ENCODE measurements at regions not wholly inside any gene's neighbourhood (a gene's known extent, or its start where the extent isn't known, plus 50 kb on each side); places are given as distances from the start of the nearest gene placed in this dataset.
"Not testable (repeated sequence)": the region's sequence is repeated elsewhere in the genome, so short reads cannot be mapped to it uniquely, and the experiment has no call there.

DNA sequence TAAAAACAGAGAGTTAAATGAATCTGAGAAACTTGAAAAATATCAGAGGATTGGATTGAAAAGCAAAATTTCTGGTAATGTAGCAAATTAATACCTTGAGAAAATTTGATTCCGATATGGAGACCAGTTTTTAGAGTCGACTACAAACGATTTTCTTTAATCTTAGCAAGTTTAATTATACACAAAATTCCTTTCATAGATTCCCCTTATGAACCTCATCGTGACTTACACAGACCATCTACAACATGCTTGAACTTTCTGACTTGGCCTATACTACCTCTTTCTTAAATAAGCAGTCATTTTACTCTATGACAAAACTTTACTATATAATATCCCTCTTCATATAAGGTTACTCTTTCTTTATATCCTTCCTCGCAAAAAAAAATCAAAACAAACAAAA lies 769.6 kb upstream of the CRIM1 start:
- H3K4me3 ChIP-seq, result no peak overlapping the region
- H3K27ac ChIP-seq, result no peak overlapping the region
- DNase-seq (ENCODE audit: low spot score), result no peak
- TF ChIP-seq, protein P1, sequence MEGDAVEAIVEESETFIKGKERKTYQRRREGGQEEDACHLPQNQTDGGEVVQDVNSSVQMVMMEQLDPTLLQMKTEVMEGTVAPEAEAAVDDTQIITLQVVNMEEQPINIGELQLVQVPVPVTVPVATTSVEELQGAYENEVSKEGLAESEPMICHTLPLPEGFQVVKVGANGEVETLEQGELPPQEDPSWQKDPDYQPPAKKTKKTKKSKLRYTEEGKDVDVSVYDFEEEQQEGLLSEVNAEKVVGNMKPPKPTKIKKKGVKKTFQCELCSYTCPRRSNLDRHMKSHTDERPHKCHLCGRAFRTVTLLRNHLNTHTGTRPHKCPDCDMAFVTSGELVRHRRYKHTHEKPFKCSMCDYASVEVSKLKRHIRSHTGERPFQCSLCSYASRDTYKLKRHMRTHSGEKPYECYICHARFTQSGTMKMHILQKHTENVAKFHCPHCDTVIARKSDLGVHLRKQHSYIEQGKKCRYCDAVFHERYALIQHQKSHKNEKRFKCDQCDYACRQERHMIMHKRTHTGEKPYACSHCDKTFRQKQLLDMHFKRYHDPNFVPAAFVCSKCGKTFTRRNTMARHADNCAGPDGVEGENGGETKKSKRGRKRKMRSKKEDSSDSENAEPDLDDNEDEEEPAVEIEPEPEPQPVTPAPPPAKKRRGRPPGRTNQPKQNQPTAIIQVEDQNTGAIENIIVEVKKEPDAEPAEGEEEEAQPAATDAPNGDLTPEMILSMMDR (IDR thresholded peaks at IDR 0.05), result no peak

DNA sequence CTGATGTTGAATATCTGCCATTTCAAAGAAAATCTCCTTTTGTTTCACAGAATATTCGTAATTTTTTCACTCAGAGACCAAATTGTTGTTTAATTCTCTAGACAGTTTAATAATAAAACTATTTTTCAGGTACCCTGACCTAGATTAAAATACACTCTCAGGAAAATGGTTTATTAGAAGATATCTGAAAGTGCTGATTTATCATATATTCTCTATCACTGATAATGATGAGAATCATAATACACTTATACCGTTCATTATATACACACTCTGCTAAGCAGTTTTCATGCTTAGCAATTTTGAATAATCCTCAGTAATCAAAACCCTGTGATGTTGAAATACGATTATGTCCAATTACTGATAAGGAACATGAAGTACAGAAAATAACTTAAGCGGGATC lies 772.9 kb upstream of the CRIM1 start:
- no peak for DNase-seq (ENCODE audit: low spot score)
- TF ChIP-seq, protein P1 (IDR thresholded peaks at IDR 0.05), result no peak
- Histone ChIP-seq H3K4me3 (no peak overlapping the region), H3K27ac (no peak overlapping the region)

DNA sequence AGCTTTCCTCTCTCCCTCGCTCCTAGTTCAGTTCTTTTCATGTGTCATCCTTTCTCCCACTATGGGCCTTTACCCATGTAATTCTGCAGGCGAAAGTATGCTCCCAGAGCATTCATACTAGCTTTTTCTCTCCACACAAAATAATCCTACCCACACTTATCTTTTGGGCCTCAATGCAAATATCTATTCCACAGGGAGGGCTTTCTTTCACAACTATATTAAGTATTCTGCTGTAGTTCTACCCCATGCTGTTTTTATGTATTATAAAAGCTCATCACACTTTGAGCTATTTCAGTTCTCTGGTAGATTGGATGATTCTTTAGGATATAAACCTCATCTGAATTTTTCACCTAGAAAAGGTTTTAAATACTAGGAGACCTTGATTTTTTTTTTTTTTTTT lies 774.6 kb upstream of the CRIM1 start:
- Histone ChIP-seq H3K4me3 (no peak overlapping the region), H3K27ac (no peak overlapping the region)
- DNase-seq (ENCODE audit: low spot score), result no peak
- TF ChIP-seq, protein P1 (IDR thresholded peaks at IDR 0.05), result no peak

DNA sequence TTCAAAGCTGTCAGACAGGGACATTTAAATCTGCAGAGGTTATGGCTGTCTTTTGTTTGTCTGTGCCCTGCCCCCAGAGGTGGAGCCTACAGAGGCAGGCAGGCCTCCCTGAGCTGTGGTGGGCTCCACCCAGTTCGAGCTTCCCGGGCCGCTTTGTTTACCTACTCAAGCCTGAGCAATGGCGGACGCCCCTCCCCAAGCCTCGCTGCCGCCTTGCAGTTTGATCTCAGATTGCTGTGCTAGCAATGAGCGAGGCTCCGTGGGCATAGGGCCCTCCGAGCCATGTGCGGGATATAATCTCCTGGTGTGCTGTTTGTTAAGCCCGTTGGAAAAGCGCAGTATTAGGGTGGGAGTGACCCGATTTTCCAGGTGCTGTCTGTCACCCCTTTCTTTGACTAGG lies 787.0 kb upstream of the CRIM1 start:
- not testable (repeated sequence) for H3K4me3 ChIP-seq; DNase-seq (ENCODE audit: low spot score); H3K27ac ChIP-seq

DNA sequence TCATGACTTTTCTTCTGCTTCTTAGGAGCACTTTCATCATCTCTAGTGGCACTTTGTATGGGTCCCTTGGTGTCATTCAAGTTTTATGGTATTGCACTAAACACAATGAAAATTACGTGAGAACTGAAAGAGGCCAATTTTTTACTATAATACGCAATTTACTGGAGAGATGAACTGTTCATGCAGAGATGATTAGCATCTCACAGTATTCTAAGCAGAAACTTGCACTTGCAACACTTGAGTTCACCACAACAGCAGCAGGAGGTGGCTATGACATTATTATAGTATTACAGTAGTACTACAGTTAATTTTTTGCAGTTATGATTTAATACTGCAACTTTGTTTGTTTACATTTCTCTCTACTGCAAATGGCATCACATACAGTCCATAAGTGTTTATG lies 793.1 kb upstream of the CRIM1 start:
- H3K27ac ChIP-seq, result no peak overlapping the region
- TF ChIP-seq, protein P1 (IDR thresholded peaks at IDR 0.05), result no peak
- H3K4me3 ChIP-seq, result no peak overlapping the region
- DNase-seq (ENCODE audit: low spot score), result no peak

DNA sequence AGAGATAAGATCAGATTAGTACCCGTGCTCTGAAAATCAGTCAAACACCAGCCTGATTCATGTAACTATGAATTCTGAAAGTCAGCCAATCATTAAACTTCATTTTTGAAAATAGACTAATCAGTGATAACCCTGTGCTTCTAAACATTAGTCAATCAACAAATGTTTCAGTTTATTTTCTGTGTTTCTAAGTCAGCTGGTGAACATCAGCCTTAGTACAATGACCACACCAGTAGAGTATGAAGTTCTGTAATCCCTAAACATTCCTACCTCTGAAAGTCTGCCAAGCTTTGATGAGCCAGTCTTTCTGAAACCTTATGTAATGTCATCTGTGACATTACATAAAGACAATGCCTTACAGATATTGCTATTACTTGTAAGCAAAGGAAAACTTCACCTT lies 807.4 kb upstream of the CRIM1 start:
- no peak overlapping the region for H3K27ac ChIP-seq
- H3K4me3 ChIP-seq, result no peak overlapping the region
- no peak for DNase-seq (ENCODE audit: low spot score)
- TF ChIP-seq, protein P1 (IDR thresholded peaks at IDR 0.05), result no peak

DNA sequence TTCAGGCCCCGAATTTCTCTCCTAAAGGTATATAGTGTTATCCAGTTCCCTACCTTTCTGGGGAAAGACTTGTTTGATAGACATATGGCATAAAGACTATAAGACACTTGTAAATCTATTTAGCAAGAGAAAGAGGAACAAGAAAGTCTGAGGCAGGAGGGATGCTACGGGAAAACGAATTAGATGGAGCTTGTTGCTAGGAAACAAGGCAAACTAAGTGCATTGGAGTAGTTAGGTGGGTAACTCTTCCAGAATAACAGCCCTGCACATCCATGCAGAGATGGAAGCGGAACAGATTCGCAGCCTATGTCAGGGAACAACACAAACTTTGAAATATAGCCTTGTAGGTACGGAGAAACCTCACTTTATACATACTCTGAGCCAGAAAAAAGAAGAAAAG lies 810.3 kb upstream of the CRIM1 start:
- no peak for DNase-seq (ENCODE audit: low spot score)
- no peak overlapping the region for H3K4me3 ChIP-seq
- TF ChIP-seq, protein P1 (IDR thresholded peaks at IDR 0.05), result no peak
- no peak overlapping the region for H3K27ac ChIP-seq

DNA sequence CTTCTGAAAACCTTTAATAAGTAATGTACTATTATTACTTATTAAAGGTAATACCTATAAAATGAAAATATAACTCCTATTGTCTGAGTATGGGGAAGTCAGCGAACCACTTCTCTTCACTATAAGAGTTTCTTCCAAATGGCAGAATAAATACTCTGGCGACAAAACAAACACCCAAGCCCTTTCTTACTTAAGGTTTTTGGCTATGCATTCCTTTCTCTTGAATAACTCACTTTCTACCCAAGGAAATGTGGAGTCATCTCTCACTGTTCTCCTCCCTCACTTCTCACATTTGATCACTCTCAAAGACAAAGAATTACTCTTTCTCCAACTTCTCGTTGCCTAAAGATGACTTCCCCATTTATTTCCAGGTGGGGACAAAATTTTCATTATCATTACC lies 816.8 kb upstream of the CRIM1 start:
- H3K27ac ChIP-seq, result no peak overlapping the region
- DNase-seq (ENCODE audit: low spot score), result no peak
- no peak overlapping the region for H3K4me3 ChIP-seq
- TF ChIP-seq, protein P1 (IDR thresholded peaks at IDR 0.05), result no peak
